AG10803 (cell line): ENCODE measurements at regions not wholly inside any gene's neighbourhood (a gene's known extent, or its start where the extent isn't known, plus 50 kb on each side); places are given as distances from the start of the nearest gene placed in this dataset.
"Not testable (repeated sequence)": the region's sequence is repeated elsewhere in the genome, so short reads cannot be mapped to it uniquely, and the experiment has no call there.

Experiments
- DNase-seq: peaks from one replicate; pipeline ENCODE4 v3.0.0; 2010; ENCODE audit warnings: low read depth
- H3K4me3 ChIP-seq: 2 replicates; pipeline ENCODE4 v1.5.1; 2011; ENCODE audit warnings: mild to moderate bottlenecking, low read length, control low read depth
- CTCF ChIP-seq: conservative IDR thresholded peaks from 2 replicates; pipeline ENCODE4 v1.5.1; 2011; ENCODE audit warnings: mild to moderate bottlenecking, low read length, control low read depth, inconsistent platforms

DNA sequence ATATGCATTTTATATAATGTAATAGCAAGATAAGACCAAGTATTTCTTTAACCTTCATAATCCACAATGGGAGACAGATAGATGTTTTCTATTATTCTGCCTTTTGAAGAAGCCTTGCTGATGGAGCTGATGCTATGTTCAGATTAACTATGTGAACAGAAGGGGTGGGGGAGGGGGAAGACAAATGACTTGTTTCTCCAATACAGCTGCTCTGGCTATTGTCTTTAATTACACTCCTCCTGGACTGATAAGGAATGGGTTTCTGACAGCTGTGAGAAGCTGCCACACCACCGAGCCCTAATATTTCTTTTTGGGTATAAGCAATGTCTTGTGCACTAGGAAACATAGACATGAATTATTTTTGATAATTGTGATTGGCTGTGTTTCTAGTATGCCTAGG is 62.0 kb downstream of the CAVIN4 start:
- TF ChIP-seq CTCF = no peak
- no peak for DNase-seq
- H3K4me3 ChIP-seq = no peak overlapping the region

DNA sequence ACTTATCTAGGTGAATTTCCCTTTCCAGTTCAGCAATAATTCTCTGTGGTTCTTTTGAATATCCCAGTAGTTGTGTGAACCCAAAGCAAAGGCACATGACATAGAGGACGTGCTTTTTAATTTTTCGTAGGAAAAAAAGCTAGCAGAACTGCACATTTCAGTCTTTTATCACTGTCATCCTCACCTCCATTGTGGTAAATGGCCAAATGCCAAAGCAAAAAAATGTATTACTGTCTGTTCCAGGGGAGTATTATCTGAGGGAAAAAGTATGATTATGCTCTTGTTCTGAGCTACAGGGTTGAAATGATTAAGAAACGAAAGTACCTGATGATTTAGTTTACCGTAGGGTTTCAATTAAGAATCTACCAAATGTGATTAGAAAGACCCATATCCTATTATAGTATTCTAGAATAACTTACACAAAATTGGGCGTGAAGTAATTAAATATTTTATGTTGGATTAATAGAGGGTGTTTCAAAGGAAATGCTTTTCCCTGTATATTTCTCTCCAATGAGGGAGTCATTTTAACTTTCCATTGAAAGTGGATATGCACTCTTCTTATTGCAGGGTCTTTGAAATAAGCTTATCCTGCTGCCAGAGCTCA is 62.7 kb downstream of the CAVIN4 start:
- no peak for TF ChIP-seq CTCF

DNA sequence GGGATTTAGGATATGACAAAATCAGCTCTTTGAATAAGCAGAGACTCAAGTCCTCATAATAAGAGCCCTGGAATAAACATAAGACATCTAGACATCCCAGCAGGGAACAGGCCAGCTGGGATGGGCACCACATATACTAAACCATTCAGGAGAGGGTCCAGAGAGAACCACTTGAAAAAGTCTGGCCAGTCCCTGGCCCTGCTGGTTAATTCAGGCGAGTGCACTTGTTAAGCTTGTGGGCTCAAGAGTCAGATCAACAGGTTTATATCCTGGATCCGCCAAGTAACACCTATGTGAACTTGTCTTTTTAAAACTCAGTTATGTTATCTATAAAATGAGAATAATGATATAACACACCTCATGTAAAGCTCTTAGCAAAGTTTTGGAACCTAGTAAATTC is 63.3 kb downstream of the CAVIN4 start:
- no peak for TF ChIP-seq CTCF
- DNase-seq = no peak
- no peak overlapping the region for H3K4me3 ChIP-seq

More for the DNA sequence above, 62.7 kb downstream of the CAVIN4 start:
- no peak for DNase-seq
- H3K4me3 ChIP-seq = no peak overlapping the region

GRCh38 chr9:100652850-100653249 is 75.0 kb downstream of the CAVIN4 start:
- no peak overlapping the region for H3K4me3 ChIP-seq
- no peak for TF ChIP-seq CTCF
- no peak for DNase-seq

DNA sequence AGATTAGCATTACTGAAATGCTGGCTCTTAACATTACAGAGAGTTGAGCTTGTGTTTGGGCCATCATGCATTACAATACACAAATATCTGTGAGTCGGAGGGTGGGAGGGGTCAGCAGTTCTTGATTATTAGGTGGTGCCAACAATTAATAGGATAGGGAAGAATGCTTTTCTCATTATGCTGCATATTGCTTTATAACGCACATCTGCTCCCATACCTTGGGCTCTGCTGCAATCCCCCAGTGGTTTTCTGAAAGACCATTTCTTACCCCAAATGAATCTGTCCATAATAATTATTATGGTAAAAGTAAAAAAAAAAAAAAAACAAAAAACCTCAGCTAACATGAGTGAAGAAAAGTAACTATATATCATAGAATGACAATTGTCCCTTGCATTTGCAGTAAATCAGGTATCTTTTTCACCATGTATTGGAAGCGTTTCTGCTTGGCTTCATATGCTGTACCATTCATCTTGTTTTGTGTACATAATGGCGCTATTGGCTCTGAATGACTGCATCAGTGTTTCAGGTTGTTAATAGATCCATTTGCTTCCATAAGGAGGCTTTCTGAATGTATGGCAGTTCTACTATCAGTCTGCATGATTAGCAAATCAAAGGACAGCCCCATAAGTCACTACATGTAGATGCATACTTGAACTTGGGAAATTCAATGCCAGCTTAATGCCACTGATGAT is 75.9 kb downstream of the CAVIN4 start:
- TF ChIP-seq CTCF = no peak
- DNase-seq = no peak
- H3K4me3 ChIP-seq = no peak overlapping the region

GRCh38 chr9:100656851-100657250 is 79.0 kb downstream of the CAVIN4 start:
- H3K4me3 ChIP-seq, DNase-seq: not testable (repeated sequence)

DNA sequence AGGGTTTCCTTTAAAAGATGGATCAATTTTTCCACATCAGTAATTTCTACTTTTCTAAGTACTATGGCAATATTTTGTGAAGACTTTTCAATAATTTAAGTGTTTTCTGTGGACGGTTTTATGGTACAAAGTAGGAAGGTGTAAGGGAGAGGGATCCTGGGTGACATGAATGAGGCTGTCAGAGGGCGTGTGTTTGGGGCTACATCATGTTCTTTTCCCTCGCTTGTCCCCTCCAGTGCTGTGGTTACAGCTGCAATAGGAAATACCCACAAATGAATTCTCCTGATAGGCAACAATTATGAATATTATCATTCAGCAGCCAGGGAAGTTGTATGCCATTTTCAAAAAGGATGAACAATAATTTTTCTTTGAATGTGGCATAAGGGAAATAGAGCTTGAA is 83.8 kb downstream of the CAVIN4 start:
- H3K4me3 ChIP-seq = no peak overlapping the region
- DNase-seq = no peak
- TF ChIP-seq CTCF = no peak
